ENCODE measurements at regions not wholly inside any gene's neighbourhood (a gene's known extent, or its start where the extent isn't known, plus 50 kb on each side); places are given as distances from the start of the nearest gene placed in this dataset.

GRCh38 chr2:236853585-236854051 is 232.1 kb upstream of the COPS8 start:
- H3K36me3 ChIP-seq: no peaks in the 10 kb centered on the region
- intact Hi-C loops (cut with DNase I; ENCODE audit: low total_unique reads): no loop called here
- H3K9me3 ChIP-seq: no peaks in the 10 kb centered on the region
- H3K27me3 ChIP-seq: no peaks in the 10 kb centered on the region
- no peak for TF ChIP-seq POLR2AphosphoS5 (IDR thresholded peaks at IDR 0.05)
- no peak for TF ChIP-seq EP300 (IDR thresholded peaks at IDR 0.05)
- no peak for TF ChIP-seq POLR2A (IDR thresholded peaks at IDR 0.05)
- TF ChIP-seq CTCF (IDR thresholded peaks at IDR 0.05): no peak
- WGBS, 5 donors: 84 to 89% (median 87%) methylated on average over 13 of the region's 13 CpGs
- no peak overlapping the region for H3K4me3 ChIP-seq
- DNase-seq: peak in 1 of 2 donors; percentile 48
- H3K4me1 ChIP-seq: peaks cover 0 to 10% (median 0%) of the 10 kb centered on the region in 4 donors
- no peak overlapping the region for H3K27ac ChIP-seq

GRCh38 chr2:236855176-236855865 is 230.4 kb upstream of the COPS8 start:
- 86 to 97% (median 94%) methylated on average over 9 of the region's 9 CpGs for WGBS, 5 donors
- intact Hi-C loops (cut with DNase I; ENCODE audit: low total_unique reads): no loop called here
- no peaks in the 10 kb centered on the region for H3K36me3 ChIP-seq
- DNase-seq: no peak
- TF ChIP-seq EP300 (IDR thresholded peaks at IDR 0.05) (no peak), CTCF (IDR thresholded peaks at IDR 0.05) (no peak), POLR2AphosphoS5 (IDR thresholded peaks at IDR 0.05) (no peak), POLR2A (IDR thresholded peaks at IDR 0.05) (no peak)
- no peak overlapping the region for H3K4me3 ChIP-seq
- H3K27ac ChIP-seq: no peak overlapping the region
- H3K4me1 ChIP-seq: peaks cover 0 to 10% (median 0%) of the 10 kb centered on the region in 4 donors
- H3K27me3 ChIP-seq: no peaks in the 10 kb centered on the region
- no peaks in the 10 kb centered on the region for H3K9me3 ChIP-seq

- Histone ChIP-seq H3K36me3 (no peaks in the 10 kb centered on the region), H3K27ac (no peak overlapping the region), H3K4me1 (peaks cover 0 to 10% (median 0%) of the 10 kb centered on the region in 4 donors), H3K4me3 (no peak overlapping the region), H3K27me3 (no peaks in the 10 kb centered on the region), H3K9me3 (no peaks in the 10 kb centered on the region)
- WGBS, 5 donors: 63 to 79% (median 74%) methylated on average over 20 to 22 of the region's 22 CpGs
- DNase-seq: no peak
- intact Hi-C loops (cut with DNase I; ENCODE audit: low total_unique reads): no loop called here
- TF ChIP-seq CTCF (IDR thresholded peaks at IDR 0.05): no peak
- TF ChIP-seq EP300 (IDR thresholded peaks at IDR 0.05): no peak
- TF ChIP-seq POLR2A (IDR thresholded peaks at IDR 0.05): no peak
- no peak for TF ChIP-seq POLR2AphosphoS5 (IDR thresholded peaks at IDR 0.05)
These were observed 229.5 kb upstream of the COPS8 start for GRCh38 chr2:236855866-236856847.

- Histone ChIP-seq H3K36me3 (no peaks in the 10 kb centered on the region), H3K4me3 (no peak overlapping the region), H3K27ac (no peak overlapping the region), H3K9me3 (no peaks in the 10 kb centered on the region), H3K4me1 (peaks cover 0 to 10% (median 0%) of the 10 kb centered on the region in 4 donors), H3K27me3 (no peaks in the 10 kb centered on the region)
- no peak for DNase-seq
- 79 to 86% (median 81%) methylated on average over 3 of the region's 3 CpGs for WGBS, 5 donors
- intact Hi-C loops (cut with DNase I; ENCODE audit: low total_unique reads): no loop called here
- TF ChIP-seq POLR2AphosphoS5 (IDR thresholded peaks at IDR 0.05) (no peak), EP300 (IDR thresholded peaks at IDR 0.05) (no peak), POLR2A (IDR thresholded peaks at IDR 0.05) (no peak)
These were observed 228.8 kb upstream of the COPS8 start for GRCh38 chr2:236856848-236857235.
